Mammary epithelial cell (primary cell): ENCODE measurements at regions not wholly inside any gene's neighbourhood (a gene's known extent, or its start where the extent isn't known, plus 50 kb on each side); places are given as distances from the start of the nearest gene placed in this dataset.

Source experiments
- EZH2 ChIP-seq: IDR thresholded peaks from 2 replicates; pipeline ENCODE4 v1.6.1; 2012; ENCODE audit warnings: low read length, inconsistent platforms, borderline replicate concordance
- TF ChIP-seq, protein P1 (sequence below), 2 donors: IDR thresholded peaks in 1 of 2; conservative IDR thresholded peaks in 1 of 2; 2 replicates each; pipeline ENCODE4 v1.5.1; 2011 to 2012; ENCODE audit warnings: inconsistent platforms in 2 of 2, low read length in 2 of 2, mild to moderate bottlenecking in 2 of 2, control low read depth in 1 of 2, low read depth in 1 of 2; ENCODE audit not compliant: insufficient read depth in 1 of 2; ENCODE audit errors: extremely low read depth in 1 of 2

DNA sequence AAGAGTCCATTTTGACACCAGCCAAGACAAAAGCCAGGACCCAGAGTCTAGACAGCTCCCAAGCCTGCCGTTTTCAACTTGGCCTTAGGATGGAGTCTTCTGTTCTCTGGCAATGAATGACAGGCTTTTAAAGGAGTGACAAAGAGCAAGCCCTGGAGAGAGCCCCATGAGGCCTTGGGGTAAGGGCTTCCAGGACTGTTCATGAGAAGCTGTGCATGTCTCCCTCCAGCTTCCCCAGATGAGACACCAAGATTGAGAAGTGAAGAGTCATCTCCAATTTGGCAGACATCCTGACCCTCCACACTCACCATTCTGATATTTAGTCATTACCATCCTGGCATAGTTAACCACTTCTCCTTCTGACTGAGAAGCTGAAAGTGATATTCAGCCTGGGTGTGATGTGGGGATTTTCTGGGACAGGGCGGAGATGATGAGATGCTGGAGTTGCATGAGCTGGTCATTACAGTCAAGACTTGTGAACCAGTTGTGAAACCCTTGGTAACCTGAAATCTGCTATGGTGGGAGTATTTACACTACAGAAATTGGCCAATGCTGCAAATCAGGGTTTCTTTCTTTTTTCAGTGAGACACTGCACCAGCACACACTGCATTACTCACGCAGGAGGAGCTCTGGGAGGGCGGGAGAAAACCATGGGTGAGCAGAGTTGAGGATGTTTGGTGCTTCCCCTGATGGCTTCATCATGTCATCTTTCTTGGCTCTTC is 77.8 kb downstream of the VCPKMT start:
- TF ChIP-seq, protein P1, sequence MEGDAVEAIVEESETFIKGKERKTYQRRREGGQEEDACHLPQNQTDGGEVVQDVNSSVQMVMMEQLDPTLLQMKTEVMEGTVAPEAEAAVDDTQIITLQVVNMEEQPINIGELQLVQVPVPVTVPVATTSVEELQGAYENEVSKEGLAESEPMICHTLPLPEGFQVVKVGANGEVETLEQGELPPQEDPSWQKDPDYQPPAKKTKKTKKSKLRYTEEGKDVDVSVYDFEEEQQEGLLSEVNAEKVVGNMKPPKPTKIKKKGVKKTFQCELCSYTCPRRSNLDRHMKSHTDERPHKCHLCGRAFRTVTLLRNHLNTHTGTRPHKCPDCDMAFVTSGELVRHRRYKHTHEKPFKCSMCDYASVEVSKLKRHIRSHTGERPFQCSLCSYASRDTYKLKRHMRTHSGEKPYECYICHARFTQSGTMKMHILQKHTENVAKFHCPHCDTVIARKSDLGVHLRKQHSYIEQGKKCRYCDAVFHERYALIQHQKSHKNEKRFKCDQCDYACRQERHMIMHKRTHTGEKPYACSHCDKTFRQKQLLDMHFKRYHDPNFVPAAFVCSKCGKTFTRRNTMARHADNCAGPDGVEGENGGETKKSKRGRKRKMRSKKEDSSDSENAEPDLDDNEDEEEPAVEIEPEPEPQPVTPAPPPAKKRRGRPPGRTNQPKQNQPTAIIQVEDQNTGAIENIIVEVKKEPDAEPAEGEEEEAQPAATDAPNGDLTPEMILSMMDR (conservative IDR thresholded peaks at IDR 0.05 in 1 of 2, IDR thresholded peaks at IDR 0.05 in 1 of 2; ENCODE audit: extremely low read depth in 1 of 2, insufficient read depth in 1 of 2, low read depth in 1 of 2, low read length in 2 of 2) = peak; percentile 8 to 16
- TF ChIP-seq EZH2 = no peak
